HG02981 (cell line): ENCODE measurements at regions not wholly inside any gene's neighbourhood (a gene's known extent, or its start where the extent isn't known, plus 50 kb on each side); places are given as distances from the start of the nearest gene placed in this dataset.
"Not testable (repeated sequence)": the region's sequence is repeated elsewhere in the genome, so short reads cannot be mapped to it uniquely, and the experiment has no call there.

Experiments
- ATAC-seq: cut with Tn5 transposase; IDR thresholded peaks from one replicate; pipeline ENCODE4 v1.9.1; 2021; ENCODE audit warnings: mild to moderate bottlenecking, moderate library complexity; ENCODE audit not compliant: unreplicated experiment

GRCh38 chr14:105653921-105654320 is 127.5 kb downstream of the TMEM121 start:
- not testable (repeated sequence) for ATAC-seq

- ATAC-seq = not testable (repeated sequence)
These were observed 132.9 kb downstream of the TMEM121 start for GRCh38 chr14:105659255-105659654.

GRCh38 chr14:105659935-105660527 is 133.6 kb downstream of the TMEM121 start:
- ATAC-seq = no peak

- ATAC-seq = no peak
These were observed 134.6 kb downstream of the TMEM121 start for GRCh38 chr14:105660816-105661531.

- ATAC-seq = not testable (repeated sequence)
These were observed 135.7 kb downstream of the TMEM121 start for GRCh38 chr14:105662043-105662442.

- not testable (repeated sequence) for ATAC-seq
These were observed 136.2 kb downstream of the TMEM121 start for GRCh38 chr14:105662592-105662991.

GRCh38 chr14:105663323-105663722 is 136.9 kb downstream of the TMEM121 start:
- ATAC-seq = not testable (repeated sequence)

- ATAC-seq = not testable (repeated sequence)
These were observed 137.6 kb downstream of the TMEM121 start for GRCh38 chr14:105663818-105664596.

GRCh38 chr14:105664691-105665090 is 138.3 kb downstream of the TMEM121 start:
- ATAC-seq = no peak

- ATAC-seq = no peak
These were observed 139.0 kb downstream of the TMEM121 start for GRCh38 chr14:105665247-105665950.

GRCh38 chr14:105665951-105666277 is 139.5 kb downstream of the TMEM121 start:
- no peak for ATAC-seq

- ATAC-seq = no peak
These were observed 140.0 kb downstream of the TMEM121 start for GRCh38 chr14:105666420-105666819.

- ATAC-seq = not testable (repeated sequence)
These were observed 140.7 kb downstream of the TMEM121 start for GRCh38 chr14:105666991-105667662.

- not testable (repeated sequence) for ATAC-seq
These were observed 141.3 kb downstream of the TMEM121 start for GRCh38 chr14:105667663-105668020.

- not testable (repeated sequence) for ATAC-seq
These were observed 141.6 kb downstream of the TMEM121 start for GRCh38 chr14:105668021-105668420.

- ATAC-seq = not testable (repeated sequence)
These were observed 142.3 kb downstream of the TMEM121 start for GRCh38 chr14:105668471-105669230.

GRCh38 chr14:105669231-105669610 is 142.8 kb downstream of the TMEM121 start:
- not testable (repeated sequence) for ATAC-seq

- not testable (repeated sequence) for ATAC-seq
These were observed 143.3 kb downstream of the TMEM121 start for GRCh38 chr14:105669646-105670045.

- ATAC-seq = not testable (repeated sequence)
These were observed 146.2 kb downstream of the TMEM121 start for GRCh38 chr14:105672450-105673200.
